ENCODE measurements at regions not wholly inside any gene's neighbourhood (a gene's known extent, or its start where the extent isn't known, plus 50 kb on each side); places are given as distances from the start of the nearest gene placed in this dataset.
"Not testable (repeated sequence)": the region's sequence is repeated elsewhere in the genome, so short reads cannot be mapped to it uniquely, and the experiment has no call there.

DNA sequence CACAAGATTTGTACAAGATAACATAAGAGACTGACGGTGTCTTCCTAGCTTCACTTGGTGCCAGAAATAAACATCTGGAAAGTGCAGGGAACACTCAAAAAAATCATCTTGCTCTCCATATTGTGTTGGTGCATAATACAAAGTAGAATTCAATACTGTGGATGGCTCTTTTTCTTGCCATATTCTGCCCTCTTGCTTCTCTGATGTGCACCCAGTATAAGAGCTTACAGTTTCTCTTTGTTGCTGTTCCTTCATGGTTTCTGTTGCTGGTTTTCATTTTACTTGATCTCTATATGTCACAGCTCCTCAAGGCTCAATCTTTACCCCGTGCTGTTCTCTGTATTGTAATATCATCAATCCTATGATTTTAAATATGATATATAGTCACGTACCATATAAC is 528.5 kb upstream of the ZP4 start:
- DNase-seq: no peak

DNA sequence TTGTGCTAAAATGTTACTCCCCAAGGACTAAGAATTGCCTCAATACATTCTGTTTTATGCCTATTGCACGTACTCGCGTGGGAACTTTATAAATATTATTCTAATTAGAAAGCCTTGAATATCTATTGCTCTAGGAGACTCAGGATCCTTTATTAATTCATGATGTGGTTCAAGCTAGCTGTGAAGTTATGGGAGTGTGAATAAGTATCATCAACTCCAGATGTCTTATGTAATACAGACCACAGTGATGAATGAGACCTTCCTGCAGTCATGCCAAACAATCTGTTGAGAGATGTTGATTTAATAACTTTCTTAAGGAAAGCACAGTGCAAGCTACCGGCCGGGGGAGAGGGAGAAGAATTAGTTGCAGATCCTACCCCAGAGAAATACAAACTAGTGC is 519.2 kb upstream of the ZP4 start:
- no peak for DNase-seq

DNA sequence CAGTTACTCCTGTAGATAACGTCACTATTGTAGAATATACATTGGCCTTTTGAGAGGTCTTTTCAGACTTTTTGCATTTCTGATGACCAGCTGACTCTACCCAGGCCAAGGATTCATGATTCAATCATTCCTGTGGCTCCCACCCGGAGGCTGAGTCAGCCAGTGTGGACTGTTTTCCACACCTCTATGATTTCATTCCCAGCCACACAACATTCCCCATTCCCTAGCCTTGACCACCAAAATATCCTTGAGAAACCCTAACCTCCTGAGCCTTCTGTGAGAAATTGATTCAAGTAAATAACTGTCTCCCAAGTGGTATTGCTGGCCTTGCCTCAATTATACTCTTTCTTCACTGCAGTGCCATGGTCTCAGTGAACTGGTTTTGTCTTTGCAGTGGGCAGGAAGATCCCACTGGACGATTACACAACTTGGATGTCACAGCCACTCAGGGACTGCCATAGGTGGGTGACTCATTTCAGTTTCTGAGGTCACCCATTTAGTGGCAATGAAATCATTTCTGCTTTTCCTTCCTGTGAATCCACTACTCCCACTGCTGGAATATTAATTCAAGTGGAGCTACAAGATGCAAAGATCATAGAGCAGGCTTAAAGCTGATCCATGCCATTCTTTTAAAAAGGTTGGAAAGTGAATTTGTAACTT is 518.6 kb upstream of the ZP4 start:
- DNase-seq: no peak

DNA sequence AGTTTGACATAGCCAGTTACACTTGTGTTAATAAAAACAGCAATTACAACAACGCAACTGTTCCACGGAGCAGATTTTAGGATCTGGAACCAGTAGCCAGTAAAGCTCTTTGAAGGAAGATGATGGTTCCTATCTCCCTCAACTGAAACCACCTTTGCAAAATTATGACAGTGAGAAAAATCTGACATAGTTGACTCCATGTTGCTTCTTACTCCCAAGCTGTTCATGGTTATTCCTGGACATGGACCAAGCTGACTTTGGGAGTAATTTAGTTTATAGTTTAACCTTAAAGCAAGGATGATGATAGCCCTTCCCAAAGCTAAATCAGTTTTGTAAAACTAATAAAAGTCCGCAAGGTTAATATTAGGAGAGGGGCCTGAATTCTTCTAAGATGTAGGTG is 518.0 kb upstream of the ZP4 start:
- no peak for DNase-seq

DNA sequence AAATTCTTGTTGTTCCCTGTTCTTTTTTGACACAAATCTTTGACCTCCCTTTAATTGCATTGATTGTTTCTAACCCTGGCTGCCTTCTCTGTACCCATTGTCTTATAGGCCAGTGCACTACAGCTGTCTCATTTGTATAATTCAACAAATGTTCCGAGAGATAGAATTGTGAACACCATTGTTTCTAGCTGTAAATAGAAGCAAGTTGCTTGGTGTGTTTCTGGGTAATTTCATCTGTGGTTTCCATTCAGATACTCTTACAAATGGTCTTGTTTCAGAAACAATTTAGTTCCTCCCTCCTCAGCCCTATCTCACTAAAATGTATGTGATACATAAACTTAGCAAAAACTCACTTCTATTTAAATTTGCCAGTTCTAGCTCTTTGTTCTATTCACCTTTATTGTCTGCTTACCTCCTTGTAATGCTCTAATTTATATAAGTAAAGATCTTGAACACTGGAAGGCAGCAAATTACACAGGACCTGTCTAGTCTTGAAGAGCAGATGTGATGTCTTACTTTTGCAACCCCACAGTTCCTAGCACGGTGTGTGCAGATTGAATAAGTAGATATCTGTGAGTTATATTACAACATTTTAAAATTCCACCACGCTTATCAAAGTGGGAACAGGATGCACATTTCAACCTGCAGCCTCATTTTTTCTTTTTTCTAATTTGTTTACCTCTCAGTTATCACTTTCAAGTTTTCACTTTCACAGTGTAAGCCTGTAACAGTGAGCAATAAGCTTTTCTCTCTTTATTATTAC is 515.6 kb upstream of the ZP4 start:
- DNase-seq: no peak

DNA sequence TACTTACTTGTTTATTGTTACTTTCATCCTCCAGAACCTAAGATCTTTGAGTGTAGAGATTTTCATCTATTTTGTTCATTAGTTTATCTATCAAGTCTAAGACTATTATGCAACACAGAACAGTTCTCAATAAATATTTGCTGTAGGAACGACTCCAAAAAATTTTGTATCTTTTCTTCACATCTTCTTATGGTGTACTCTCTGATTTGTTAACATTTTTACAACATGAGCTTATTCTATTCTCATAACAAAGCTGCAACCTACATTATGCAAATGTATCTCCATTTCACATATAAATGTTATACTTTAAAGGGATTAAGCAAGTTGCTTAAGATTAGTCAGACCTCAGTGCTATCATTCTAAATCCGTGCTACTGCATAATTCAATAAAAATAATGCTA is 514.2 kb upstream of the ZP4 start:
- DNase-seq: no peak

DNA sequence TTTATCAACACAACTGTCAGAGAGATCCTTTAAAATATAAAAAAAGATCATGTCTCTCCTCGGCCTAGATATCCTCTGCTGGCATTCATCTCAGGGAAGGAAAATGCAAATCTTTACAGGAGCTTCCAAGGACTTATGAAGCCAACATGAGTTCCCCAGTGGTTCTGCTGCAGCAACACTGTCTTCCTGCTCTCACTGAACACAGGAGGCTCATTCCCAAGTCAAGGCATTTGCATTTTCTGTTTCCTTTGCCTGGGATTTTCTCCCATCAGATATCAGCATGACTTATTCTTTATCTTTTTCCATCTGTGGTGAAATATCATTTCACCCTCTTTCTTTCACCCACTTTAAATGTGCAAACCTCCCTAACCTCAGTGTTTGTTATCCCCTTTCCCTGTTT is 513.8 kb upstream of the ZP4 start:
- DNase-seq: no peak

DNA sequence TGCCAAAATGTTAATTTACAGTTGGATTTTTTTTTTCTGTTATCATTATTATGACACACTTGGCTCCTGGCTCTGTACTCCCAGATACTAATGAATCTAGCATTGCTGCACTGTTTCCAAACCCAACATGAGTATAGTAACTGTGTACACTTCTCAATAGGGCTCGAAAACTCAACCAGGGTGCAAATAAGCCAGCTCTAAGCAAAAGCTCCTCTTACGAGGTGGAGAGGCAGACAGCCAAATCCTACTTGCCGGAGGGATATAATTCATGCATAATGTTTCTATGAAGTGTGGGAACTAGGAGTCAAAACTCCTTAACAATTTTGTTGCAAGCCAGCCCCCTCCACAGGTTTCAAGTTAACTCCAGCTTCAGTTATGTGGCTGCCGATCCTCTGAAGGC is 510.4 kb upstream of the ZP4 start:
- no peak for DNase-seq

DNA sequence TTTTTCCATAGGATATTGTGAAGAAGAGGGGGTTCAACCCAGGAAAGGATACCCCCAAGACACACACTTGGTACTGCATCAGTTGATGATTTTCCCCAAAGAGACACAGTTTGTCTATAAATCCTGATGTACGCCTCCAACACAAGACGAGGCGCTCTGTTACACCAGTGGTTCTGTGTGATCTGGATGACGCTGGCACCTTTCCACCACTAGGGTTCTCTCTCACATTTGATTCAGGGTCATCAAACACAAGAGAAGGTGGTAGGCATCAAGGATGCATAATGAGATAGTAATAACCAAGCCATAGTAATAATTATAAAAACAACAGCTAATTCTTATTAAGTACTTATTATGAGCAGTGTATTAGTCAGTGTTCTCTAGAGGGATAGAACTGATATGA is 508.8 kb upstream of the ZP4 start:
- DNase-seq: no peak

DNA sequence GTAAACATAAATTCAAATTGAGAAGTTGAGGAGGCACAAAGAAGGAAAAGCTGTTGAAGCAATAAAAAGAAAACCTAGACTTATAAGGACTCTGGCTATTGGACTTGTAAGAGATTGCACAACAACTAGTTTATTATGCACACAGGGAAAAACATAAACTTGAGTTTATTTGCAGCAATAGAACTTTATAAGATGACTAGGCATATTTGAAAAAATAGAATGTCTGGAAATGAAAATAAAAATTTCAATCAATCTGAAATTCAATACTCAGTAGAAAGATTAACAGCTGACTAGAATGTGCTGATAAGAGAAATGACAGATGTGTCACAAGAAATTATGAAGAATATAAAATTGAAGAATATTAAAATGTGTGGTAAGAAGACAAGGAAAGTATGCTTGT is 505.4 kb upstream of the ZP4 start:
- no peak for DNase-seq

DNA sequence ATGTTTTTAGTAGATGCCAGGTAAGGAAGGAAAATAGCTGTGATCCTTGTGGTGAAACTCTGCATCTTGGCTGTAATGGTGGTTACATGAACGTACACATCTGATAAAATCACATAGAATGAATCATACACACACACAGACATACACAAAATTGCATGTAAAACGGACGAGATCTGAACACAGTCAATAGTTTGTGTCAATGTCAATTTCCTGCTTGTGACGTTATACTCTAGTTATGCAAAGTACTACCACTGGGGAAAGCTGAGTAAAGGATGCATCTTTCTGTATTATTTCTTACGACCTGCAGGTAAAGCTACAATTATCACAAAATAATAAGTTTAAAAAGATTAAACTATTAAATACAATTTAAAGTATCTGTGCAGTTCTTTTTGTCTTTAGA is 493.7 kb upstream of the ZP4 start:
- DNase-seq: no peak

DNA sequence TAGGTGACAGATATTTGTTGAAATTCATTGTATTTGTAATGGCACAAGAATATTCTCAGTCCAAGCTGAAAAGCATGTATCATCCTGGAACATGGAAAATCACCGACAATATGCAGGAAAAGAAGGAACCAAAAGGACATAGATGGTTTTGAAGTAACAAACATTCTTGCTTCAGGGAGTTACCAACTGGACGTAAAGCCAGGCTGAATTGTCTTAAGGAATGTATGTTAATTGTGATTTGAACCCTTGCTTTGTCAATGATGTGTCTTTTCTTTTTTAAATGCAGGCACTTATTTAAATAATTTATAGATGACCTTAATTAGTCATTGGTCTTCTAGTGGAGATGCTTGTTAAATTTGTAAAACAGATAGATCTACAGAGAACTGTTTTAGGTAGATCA is 489.4 kb upstream of the ZP4 start:
- no peak for DNase-seq

DNA sequence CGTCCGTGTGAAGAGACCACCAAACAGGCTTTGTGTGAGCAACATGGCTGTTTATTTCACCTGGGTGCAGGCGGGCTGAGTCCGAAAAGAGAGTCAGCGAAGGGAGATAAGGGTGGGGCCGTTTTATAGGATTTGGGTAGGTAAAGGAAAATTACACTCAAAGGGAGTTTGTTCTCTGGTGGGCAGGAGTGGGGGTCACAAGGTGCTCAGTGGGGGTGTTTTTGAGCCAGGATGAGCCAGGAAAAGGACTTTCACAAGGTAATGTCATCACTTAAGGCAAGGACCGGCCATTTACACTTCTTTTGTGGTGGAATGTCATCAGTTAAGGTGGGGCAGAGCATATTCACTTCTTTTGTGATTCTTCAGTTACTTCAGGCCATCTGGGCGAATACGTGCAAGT is 488.7 kb upstream of the ZP4 start:
- DNase-seq: not testable (repeated sequence)

DNA sequence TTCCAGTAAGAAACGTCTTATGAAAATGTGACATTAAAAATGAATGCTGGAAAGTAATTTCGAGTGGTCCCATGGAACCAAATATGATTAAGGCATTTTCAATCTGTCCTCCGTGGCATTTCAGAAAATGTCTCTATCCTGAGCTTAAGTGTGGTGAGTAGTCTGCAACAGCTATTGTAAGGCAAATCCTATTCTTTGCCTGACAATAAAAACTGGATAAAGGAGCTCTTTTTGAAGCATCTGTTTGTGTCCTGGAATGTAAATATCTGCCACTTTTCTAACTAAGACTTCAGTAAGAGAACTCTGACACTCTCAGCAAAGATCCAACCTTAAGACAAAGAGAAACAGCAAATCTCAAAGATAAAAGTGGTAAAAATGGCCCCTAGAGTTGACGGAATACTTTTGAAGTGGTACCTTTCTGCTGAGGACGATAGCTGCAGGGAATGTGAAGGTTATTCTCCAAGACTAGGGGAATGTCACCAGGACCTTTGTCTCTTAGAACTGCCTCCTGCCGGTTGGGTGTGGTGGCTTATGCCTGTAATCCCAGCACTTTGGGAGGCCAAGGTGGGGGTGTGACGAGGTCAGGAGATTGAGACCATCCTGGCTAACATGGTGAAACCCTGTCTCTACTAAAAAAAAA is 486.7 kb upstream of the ZP4 start:
- no peak for DNase-seq

DNA sequence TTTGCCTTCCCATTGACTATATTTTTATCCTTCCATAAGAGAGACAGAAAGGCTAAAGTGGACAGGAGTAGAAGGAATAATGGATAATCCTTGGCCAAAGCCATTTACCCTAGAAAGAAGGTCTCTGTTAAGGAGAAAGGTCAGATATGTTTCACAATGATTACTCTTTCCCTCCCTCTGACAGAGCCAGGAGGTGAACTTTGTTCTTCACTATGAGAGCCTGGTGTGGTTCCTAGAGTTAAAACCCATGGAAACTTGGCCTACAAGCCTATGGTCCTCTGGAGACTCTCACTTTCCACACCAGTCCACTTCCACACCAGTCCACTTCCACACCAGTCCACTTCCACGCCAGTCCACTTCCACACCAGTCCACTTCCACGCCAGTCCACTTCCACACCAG is 479.9 kb upstream of the ZP4 start:
- no peak for DNase-seq

DNA sequence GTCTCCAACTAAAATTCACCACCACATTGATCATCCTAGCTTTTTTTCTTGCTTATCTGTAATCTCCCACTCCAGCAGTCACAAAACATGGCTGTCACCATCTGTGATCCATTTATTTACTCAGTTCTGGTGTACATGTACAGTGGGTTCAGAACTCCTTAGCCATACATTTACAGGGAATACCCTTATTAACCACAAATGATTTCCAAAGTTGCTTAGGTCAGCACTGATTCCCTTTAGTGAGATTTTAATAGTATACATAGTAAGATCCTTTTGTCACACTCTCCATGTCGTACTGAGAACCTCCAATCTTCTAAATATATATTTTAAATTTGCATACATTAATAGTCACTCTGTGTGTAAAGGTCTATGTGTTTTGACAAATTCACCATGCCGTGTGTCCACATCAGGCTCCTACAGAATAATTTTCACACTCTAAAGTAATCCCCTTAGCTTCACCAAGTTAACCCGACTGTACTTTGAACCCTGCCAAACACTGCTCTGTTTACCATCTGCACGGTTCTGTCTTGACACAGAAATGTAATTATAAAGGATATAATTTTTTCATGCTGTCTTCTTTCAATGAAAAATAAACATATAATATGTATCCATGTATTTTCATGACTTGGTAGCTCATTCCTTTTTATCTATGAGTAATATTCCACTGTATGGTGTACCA is 473.6 kb upstream of the ZP4 start:
- no peak for DNase-seq

DNA sequence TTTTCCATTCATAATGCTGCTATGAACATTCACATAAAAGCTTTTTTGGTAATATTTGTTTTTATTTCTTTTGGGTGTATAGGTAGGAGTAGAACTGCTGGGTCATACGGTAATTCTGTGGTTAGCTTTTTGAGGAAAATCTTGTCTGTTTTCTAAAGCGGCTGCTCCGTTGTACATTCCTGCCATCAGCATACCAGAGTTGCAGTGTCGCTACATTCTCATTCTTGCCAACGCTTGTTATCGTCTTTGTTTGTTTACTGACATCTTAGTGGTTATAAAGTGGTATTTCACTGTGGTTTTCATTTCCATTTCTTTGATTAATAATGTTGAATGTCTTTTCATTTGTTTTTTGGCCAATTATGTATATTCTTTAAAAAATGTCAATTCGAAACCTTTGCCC is 469.8 kb upstream of the ZP4 start:
- no peak for DNase-seq

DNA sequence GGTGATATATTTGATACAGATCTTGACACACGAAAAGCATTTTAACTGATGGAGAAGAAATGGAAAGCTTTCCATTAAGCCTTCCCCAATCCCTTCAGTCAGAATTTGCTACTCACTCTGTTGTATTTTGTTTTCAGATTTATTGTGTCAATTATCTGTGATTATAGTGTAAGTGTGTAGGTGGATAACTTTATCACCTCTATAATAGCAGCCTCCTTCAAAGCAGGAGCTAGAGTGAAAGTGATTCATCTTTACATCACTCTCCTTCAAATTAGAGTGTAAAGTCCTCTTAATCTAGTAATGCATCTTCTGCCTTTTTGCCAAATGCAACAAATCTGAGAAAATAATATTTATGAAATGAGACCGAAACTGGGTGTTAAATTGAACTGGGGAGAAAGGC is 459.7 kb upstream of the ZP4 start:
- no peak for DNase-seq

DNA sequence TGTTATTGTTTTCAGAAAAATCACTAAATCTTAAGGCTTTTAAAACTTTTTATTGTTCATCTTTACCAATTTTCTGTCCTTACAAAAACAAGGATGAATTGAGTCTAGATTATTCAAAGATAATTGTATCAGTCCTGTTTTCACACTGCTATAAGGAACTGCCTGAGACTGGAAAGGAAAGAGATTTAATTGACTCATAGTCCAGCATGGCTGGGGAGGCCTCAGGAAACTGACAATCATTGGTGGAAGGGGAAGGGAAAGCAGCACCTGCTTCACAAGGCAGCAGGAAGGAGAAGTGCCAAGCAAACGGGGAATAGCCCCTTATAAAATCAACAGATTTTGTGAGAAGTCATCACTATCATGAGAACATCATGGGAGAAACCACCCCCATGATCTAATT is 455.6 kb upstream of the ZP4 start:
- DNase-seq: no peak

DNA sequence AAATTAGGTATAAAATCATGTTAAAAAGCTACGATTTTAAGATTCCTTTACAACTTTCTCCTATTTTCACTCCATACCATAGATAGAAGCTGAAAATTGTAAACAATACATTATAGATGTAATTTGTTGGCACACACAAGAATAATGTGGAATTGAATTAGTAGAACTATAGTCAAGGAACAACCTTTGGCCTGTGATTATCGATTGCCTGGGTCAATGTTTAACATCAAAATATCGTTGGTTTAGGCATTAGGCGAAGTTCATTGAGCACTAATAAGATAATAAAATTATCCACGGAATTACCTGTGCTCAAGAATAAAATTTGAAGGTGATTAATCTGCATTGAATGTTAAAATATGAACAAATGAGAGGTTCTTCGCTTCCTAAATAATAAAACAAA is 455.1 kb upstream of the ZP4 start:
- no peak for DNase-seq

DNA sequence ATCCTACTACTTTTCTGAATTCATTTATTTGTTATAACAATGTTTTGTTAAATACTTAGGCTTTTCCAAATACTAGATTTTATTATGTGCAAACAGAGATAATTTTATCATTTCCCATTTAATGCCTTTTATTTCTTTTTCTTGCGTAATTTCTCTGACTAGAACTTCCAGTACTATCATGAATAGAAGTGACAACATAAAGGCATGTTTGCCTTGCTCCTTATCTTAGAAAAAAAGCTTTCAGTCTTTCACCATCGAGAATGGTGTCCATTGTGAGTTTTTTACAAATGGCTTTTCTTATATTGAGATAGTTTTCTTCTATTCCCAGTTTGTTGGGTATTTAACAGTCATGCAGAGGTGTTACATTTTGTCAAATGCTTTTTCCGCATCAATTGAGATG is 453.1 kb upstream of the ZP4 start:
- no peak for DNase-seq

DNA sequence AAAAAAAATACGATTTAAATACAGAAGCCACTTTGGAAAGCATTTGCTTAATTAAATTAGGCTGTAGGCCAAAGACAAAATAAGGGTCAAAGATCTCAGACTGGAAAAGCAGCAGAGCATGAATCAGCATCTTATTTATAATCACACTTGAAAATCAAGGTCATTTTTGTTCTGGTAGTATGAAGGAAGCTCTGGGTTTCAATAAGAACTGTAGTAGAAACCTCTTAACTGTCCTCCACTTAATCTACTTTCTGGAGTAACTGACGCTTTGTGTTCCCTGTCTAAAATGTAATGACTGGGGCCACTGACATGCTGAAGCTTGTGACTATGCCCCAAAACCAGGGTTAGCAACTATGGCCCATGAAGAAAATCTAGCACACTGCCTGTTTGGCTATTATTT is 450.7 kb upstream of the ZP4 start:
- DNase-seq: no peak

DNA sequence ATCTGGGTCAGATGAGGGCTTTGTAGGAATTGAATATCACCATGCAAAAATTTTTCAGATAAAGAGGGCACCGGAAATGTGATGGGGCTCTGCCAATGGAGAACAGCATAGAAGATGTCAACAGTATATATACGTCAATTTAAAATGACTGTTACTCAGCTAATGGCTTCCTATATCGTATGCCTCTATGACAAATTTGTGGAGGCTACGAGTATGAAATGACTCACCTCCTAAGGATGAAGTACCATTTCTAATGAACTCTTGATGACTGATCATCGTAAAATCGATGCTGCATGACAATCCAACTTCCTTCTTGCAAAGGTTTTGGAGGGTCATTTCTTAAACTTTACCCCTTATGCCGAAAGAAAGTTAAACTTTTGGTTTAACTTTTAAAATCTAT is 450.3 kb upstream of the ZP4 start:
- no peak for DNase-seq

DNA sequence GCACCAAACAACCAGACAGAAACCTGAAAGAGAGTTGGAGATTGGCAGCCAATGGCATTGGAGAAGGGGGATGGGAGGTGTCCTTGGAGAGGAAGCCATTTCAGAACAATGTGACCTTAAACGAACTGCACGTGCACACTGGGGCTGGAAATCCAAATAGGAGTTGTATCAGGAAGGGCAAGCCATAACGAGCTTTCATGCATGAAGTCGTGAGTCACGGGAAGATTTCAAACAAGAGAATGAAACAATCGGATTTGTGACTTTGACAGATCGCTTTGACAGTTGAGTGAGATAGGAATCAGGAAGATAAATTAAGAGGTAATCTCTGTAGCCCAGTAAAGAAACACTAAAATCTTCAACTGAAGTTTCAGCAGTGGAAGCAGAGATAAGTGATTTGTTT is 445.8 kb upstream of the ZP4 start:
- DNase-seq: no peak
